COLO668 (cell line): ENCODE measurements at regions not wholly inside any gene's neighbourhood (a gene's known extent, or its start where the extent isn't known, plus 50 kb on each side); places are given as distances from the start of the nearest gene placed in this dataset.

Source experiments
- DNase-seq: peaks from one replicate; lab custom pipeline; 2025; ENCODE audit not compliant: unreplicated experiment; lab: John Stamatoyannopoulos, UW

DNA sequence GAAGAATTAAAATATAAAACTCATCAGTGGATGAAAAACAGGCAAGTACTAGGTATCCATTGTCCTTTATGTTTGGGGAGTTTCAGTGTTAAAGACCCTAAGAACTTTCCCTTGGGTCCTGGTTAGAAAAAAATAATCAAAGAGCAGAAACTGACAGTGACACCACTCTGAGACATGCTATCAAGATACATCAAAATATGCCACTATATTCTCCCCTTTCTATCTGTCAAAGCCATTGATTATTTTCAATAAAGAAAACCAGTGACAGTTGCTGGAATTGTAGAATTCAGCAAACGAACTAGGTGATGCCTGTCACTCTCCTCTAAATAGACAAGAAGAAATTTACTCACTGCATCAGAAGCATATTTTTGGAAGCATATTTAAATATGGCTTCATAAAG lies 496.7 kb upstream of the CFAP20DC start:
- DNase-seq: no peak

- no peak for DNase-seq
These were observed 495.5 kb upstream of the CFAP20DC start for GRCh38 chr3:59545374-59545773.

DNA sequence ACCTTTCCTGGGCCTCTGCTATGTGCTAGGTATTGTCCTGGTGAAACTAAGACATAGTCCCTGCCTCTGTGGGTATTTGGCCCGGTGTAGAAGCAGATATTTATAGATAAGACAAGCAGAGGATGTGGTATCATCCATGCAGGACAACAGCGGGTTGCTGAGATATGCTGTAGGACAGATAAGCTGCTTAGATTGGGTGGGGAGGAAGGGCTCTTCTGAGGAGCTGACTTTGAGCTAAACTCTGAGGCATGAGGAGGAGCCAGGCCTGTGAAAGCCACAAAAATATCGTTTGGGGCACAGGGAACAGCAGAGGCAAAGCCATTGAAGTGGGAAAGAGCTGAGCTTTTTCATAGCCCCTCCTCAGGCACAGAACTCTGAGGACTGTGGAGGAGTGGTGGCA lies 492.5 kb upstream of the CFAP20DC start:
- no peak for DNase-seq

DNA sequence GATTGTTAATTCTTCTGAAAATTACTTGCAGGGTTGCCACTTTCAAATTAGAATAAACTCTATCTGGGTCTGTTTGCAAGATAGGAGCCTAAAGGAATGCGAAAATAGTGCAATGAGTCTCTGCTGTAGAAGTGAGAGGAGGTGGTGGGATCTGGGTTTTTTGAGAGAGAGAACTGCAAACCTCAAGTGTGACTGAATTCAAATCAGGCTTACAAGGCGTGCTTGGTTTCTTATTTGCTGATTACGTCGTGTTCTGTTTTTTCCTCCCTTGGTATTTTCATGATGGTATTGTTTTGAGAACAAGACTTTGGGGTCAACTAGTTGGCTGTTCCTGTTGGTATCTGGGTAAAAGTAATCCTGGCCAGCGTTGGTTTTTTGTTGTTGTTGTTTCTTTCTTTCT lies 490.9 kb upstream of the CFAP20DC start:
- no peak for DNase-seq

DNA sequence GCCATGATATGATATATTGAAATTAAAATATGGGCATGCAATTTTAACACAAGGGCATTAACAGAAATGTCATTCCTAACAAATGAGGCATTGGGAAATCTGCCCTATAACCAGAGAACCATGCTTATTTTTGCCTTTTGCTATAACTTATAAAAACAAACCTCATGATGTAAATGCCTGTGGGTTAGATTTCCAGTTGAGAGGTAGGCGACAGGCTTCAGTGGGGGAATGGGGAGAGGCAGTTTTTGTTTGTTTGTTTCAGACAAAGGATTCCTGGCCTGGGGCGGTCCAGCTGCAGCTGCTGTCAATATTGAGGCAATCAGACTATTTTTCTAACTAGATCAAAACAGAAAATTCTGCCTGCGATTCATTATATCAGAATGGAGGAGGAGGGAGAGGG lies 490.4 kb upstream of the CFAP20DC start:
- DNase-seq: peak; percentile 43

- no peak for DNase-seq
These were observed 489.1 kb upstream of the CFAP20DC start for GRCh38 chr3:59538753-59539432.

GRCh38 chr3:59535791-59536221 lies 486.0 kb upstream of the CFAP20DC start:
- DNase-seq: no peak

DNA sequence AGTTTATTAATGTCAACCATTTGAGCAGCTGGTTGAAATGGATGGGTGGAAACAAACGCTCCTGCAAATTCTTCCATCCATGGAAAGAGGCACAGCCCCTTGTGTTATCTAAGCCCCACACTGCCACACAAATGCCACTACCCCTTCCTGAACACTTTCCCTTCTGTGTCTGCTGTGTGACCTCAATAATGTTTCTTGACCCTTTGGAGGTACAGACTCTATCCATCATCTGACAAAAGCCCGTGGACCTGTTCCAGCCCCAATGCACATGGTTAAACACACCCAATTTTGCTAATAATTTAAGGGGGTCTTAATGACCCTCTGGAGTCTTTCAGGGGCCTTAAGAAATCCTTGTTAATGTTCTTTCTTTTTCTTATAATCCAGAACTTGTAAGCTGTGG lies 482.2 kb upstream of the CFAP20DC start:
- DNase-seq: no peak

DNA sequence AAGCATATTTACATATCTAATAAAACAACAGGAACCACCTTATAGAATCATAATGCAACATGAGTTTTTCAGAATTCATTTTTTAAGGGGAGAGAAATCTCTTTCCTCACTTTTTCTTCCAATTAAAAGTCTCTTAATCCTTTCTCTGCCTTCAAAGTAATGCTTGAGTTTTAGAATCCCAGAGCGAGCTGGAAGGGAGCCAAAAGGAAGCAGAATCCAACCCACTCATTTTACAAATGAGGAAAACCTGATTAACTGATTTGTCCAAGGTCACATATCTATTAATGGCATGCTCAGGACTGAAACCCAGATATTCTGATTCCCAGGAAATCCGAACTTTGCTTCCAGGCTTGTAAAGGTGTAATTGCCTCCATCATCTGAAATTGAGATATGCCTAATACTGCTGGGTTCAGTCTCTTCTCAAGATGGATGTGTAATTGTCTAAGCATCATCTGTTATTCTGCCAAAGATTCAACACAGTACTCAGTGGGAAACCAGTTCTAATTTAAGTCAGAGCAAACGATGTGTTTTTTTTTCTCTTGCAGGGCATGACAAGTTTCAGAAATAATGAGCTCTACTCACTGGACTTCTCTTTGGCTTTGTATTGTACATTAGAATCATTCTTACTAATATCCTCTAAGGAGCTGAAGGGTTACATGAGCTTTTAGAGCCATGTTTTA lies 481.4 kb upstream of the CFAP20DC start:
- no peak for DNase-seq

DNA sequence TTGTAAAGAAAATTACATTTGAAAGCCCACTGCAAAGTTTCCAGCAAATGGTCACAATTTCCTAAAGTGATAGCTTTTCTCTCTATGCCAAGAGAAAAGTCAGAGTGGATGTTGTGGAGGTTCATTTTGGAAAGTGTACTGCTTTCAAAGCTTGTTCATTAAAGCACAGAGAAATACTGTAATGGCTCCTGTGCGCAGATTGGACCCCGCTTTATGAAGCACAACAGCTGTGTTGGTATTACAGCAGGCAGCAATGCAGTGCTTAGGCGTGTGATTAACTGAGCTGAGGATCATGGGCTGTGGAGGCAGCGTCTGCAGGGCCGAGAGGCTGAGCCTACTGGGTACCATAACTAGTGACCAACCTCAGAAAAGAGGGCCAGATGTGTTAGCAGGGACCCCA lies 478.4 kb upstream of the CFAP20DC start:
- DNase-seq: no peak

DNA sequence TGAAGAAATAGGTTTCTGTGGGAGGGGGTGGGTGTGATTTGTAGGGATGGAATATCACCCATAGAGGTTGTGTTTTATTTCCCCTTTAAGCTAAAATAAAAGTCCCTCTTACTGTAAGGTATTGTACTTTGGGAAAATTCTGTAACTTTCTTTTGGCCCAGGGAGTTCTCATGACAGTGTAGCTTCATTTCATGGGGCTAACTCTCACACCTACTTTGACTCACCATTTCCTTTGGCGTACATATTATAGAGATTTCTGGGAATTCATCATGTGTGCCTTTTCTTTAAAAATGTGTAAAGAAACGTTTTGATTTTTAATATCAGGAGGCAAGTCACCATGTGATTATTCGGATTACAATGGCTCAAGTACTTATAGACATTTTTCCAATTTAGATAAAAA lies 477.7 kb upstream of the CFAP20DC start:
- DNase-seq: no peak

- no peak for DNase-seq
These were observed 477.2 kb upstream of the CFAP20DC start for GRCh38 chr3:59526999-59527398.

DNA sequence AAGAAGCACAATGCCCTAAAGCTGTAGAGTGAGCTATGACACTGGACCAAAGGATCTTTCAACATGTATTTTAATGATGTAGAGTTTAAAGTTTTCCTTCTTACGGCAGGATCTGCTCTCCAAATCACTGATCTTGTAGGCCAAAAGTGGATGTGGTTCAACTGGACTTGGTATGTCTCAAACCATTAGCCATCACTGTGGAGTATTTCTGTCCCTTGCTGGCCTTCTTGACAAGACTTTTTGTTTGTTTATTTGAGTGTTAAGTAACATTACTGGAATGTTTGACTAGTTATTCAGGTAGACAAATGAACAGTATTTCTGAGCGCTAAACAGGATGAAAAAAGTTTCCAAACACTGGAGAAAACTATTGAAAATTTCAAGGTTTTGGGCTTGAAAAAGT lies 472.7 kb upstream of the CFAP20DC start:
- DNase-seq: no peak

GRCh38 chr3:59519094-59519493 lies 469.3 kb upstream of the CFAP20DC start:
- no peak for DNase-seq

- no peak for DNase-seq
These were observed 468.6 kb upstream of the CFAP20DC start for GRCh38 chr3:59518283-59519055.

- DNase-seq: no peak
These were observed 467.6 kb upstream of the CFAP20DC start for GRCh38 chr3:59517388-59517787.

- DNase-seq: no peak
These were observed 466.1 kb upstream of the CFAP20DC start for GRCh38 chr3:59515966-59516365.

DNA sequence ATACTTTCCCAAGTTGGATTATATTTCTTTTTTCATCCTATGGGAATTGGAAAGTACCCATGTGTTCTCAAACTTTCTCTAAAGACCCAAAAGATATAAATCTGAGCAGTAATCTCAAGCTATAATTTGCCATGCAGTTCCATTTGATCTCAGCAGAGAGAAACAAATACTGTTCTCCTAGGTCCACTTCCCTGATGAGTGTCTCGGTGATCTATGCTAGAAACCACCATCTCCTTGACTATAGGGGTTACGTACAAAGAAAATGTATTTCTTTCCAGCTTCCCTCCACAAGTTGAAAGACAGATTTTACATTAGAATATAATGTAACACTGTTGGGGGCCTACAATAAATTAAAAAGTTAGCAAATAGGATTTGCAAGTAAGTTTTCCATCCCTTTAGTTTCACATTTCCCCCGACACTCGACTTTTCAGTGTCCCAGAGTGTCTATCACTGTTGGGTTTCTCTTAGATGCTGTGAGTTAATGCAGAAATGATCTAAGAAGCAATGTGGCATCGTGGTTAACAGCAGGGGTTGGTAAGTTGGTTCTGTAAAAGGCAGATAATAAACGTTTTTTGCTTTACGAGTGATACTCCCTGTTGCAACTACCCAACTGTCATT lies 465.1 kb upstream of the CFAP20DC start:
- DNase-seq: no peak

- no peak for DNase-seq
These were observed 463.7 kb upstream of the CFAP20DC start for GRCh38 chr3:59513570-59513969.

GRCh38 chr3:59512066-59512465 lies 462.2 kb upstream of the CFAP20DC start:
- no peak for DNase-seq

DNA sequence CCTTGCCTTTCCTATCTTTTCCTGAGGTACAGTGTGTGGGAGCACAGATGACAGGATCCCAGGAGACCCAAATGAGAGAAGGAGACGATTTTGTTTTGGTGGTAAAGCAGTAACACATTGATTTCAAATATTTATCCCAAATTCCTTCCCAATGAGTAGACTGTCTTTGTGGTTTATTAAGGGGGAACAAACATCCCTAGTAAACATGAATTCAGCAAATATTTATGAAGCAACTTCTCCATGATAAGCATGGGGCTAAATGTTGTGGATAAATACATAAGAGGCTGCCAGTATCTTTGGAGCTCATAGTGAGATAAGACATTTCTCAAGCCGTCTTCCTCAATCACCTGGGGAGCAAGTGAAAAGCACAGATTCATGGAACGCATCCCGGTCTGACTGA lies 460.8 kb upstream of the CFAP20DC start:
- no peak for DNase-seq

DNA sequence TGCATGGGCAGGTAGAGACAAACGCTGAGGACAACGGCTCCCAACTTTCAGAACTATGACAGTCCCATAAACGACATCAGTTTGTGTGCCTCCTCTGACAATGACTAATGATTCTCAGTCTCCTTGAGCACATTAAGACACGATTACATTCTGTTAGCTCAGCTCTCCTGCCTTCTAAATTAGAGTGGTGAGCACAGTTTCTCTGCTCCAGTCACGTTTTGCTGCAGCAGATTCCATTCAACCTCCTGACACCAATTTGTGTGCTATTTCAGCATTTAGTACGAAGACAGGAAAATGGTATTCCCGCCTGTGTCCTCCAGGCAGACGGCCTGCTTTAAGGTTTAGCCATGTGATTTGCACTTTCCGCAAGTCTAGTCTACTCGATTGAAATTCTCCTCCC lies 458.4 kb upstream of the CFAP20DC start:
- no peak for DNase-seq
